HCT116 (cell line): ENCODE measurements at regions not wholly inside any gene's neighbourhood (a gene's known extent, or its start where the extent isn't known, plus 50 kb on each side); places are given as distances from the start of the nearest gene placed in this dataset.

Experiments
- ATF3 ChIP-seq: IDR thresholded peaks from 2 replicates; pipeline ENCODE4 v1.6.1; 2012
- CTCF ChIP-seq, 3 experiments: fragments of 200-600 bp in 1 of 3; sonication (generic) in 1 of 3; IDR thresholded peaks in 2 of 3; conservative IDR thresholded peaks in 1 of 3; 2 replicates each; pipeline ENCODE4 v1.5.1; 2012 to 2017; ENCODE audit warnings: low read depth in 2 of 3, low read length in 2 of 3, antibody characterized with exemption in 1 of 3, borderline replicate concordance in 1 of 3, control low read depth in 1 of 3, mild to moderate bottlenecking in 1 of 3, mixed read lengths in 1 of 3, mixed run types in 1 of 3, moderate library complexity in 1 of 3; ENCODE audit not compliant: insufficient read depth in 1 of 3
- EGR1 ChIP-seq: IDR thresholded peaks from 2 replicates; pipeline ENCODE4 v1.6.1; 2012; ENCODE audit warnings: low read depth
- ELF1 ChIP-seq: IDR thresholded peaks from 2 replicates; pipeline ENCODE4 v1.6.1; 2012; ENCODE audit warnings: low read depth, borderline replicate concordance
- EZH2 ChIP-seq: fragments of 200-600 bp; sonication (generic); IDR thresholded peaks from 2 replicates; pipeline ENCODE4 v1.6.1; 2017; ENCODE audit warnings: antibody characterized with exemption, mixed run types
- POLR2A ChIP-seq: IDR thresholded peaks from 2 replicates; pipeline ENCODE4 v1.7.0; 2011; ENCODE audit warnings: borderline replicate concordance; ENCODE audit not compliant: insufficient read depth, insufficient read length; ENCODE audit errors: extremely low read depth
- POLR2AphosphoS5 ChIP-seq: IDR thresholded peaks from 2 replicates; pipeline ENCODE4 v1.6.1; 2011; ENCODE audit warnings: mild to moderate bottlenecking, low read depth, low read length, moderate library complexity
- REST ChIP-seq: IDR thresholded peaks from 2 replicates; pipeline ENCODE4 v1.6.1; 2012; ENCODE audit warnings: low read depth
- SIN3A ChIP-seq: IDR thresholded peaks from 2 replicates; pipeline ENCODE4 v1.6.1; 2012; ENCODE audit warnings: low read depth
- SP1 ChIP-seq: IDR thresholded peaks from 2 replicates; pipeline ENCODE4 v1.6.1; 2012; ENCODE audit warnings: low read depth
- TCF7L2 ChIP-seq: IDR thresholded peaks from 2 replicates; pipeline ENCODE4 v1.7.0; 2011; ENCODE audit warnings: borderline replicate concordance, inconsistent platforms; ENCODE audit not compliant: insufficient read depth, insufficient read length; ENCODE audit errors: extremely low read depth
- YY1 ChIP-seq: IDR thresholded peaks from 2 replicates; pipeline ENCODE4 v1.6.1; 2011; ENCODE audit warnings: low read length, low read depth, moderate library complexity, mild to moderate bottlenecking; ENCODE audit not compliant: insufficient replicate concordance; ENCODE audit errors: extremely low read depth
- ZBTB33 ChIP-seq: IDR thresholded peaks from 2 replicates; pipeline ENCODE4 v1.6.1; 2011; ENCODE audit warnings: mild to moderate bottlenecking, low read length, moderate library complexity; ENCODE audit not compliant: insufficient replicate concordance; ENCODE audit errors: extremely low read depth
- ZNF274 ChIP-seq: fragments of 200-500 bp; sonication (Bioruptor generic); IDR thresholded peaks from 2 replicates; pipeline ENCODE4 v1.6.1; 2014; ENCODE audit warnings: mild to moderate bottlenecking, low read depth, low read length, inconsistent platforms

- TF ChIP-seq EZH2 (no peak), CTCF (IDR thresholded peaks at IDR 0.05 in 2 of 3, conservative IDR thresholded peaks at IDR 0.05 in 1 of 3; ENCODE audit: borderline replicate concordance in 1 of 3, insufficient read depth in 1 of 3, low read depth in 2 of 3, low read length in 2 of 3) (no peak), POLR2A (no peak), POLR2AphosphoS5 (no peak), YY1 (no peak), TCF7L2 (no peak), REST (no peak), SP1 (no peak), ELF1 (no peak), ZNF274 (no peak), EGR1 (no peak), SIN3A (no peak), ZBTB33 (no peak), ATF3 (no peak)
These were observed 225.8 kb downstream of the ETS1 start for GRCh38 chr11:128361451-128362020.
